HL-60 (cell line): ENCODE measurements at regions not wholly inside any gene's neighbourhood (a gene's known extent, or its start where the extent isn't known, plus 50 kb on each side); places are given as distances from the start of the nearest gene placed in this dataset.

ENCODE experiments used
- DNase-seq, 2 experiments: peaks; one replicate each; pipeline ENCODE4 v3.0.0-alpha.2; 2010 to 2020; ENCODE audit warnings: low read depth in 1 of 2, low spot score in 1 of 2
- H3K27ac ChIP-seq: fragments of 250-450 bp; sonication (Bioruptor Pico); replicated peaks from 2 replicates; pipeline ENCODE4 v1.5.1; 2020; ENCODE audit warnings: mild to moderate bottlenecking, moderate library complexity
- H3K27me3 ChIP-seq: fragments of 250-450 bp; sonication (Bioruptor Pico); 2 replicates; pipeline ENCODE4 v1.5.1; 2021; ENCODE audit warnings: mild to moderate bottlenecking, moderate library complexity; ENCODE audit not compliant: insufficient read depth, poor library complexity, severe bottlenecking
- H3K4me3 ChIP-seq: replicated peaks from 2 replicates; pipeline ENCODE4 v1.5.1; 2011; ENCODE audit warnings: mild to moderate bottlenecking, control low read depth, low read length; ENCODE audit not compliant: insufficient read depth
- GABPA ChIP-seq: IDR thresholded peaks from 2 replicates; pipeline ENCODE4 v1.6.1; 2012; ENCODE audit warnings: low read depth
- POLR2AphosphoS5 ChIP-seq: IDR thresholded peaks from 2 replicates; pipeline ENCODE4 v1.6.1; 2012; ENCODE audit warnings: low read depth
- SPI1 ChIP-seq: IDR thresholded peaks from 2 replicates; pipeline ENCODE4 v1.6.1; 2012; ENCODE audit warnings: low read depth, mild to moderate bottlenecking, borderline replicate concordance
- TF ChIP-seq, protein P1 (sequence below): IDR thresholded peaks from one replicate; pipeline ENCODE4 v1.5.1; 2011; ENCODE audit warnings: low read length, control low read depth, inconsistent platforms; ENCODE audit not compliant: insufficient read depth
- TF ChIP-seq, protein P2 (sequence below): IDR thresholded peaks from 2 replicates; pipeline ENCODE4 v1.6.1; 2012; ENCODE audit warnings: low read depth; ENCODE audit not compliant: insufficient replicate concordance

DNA sequence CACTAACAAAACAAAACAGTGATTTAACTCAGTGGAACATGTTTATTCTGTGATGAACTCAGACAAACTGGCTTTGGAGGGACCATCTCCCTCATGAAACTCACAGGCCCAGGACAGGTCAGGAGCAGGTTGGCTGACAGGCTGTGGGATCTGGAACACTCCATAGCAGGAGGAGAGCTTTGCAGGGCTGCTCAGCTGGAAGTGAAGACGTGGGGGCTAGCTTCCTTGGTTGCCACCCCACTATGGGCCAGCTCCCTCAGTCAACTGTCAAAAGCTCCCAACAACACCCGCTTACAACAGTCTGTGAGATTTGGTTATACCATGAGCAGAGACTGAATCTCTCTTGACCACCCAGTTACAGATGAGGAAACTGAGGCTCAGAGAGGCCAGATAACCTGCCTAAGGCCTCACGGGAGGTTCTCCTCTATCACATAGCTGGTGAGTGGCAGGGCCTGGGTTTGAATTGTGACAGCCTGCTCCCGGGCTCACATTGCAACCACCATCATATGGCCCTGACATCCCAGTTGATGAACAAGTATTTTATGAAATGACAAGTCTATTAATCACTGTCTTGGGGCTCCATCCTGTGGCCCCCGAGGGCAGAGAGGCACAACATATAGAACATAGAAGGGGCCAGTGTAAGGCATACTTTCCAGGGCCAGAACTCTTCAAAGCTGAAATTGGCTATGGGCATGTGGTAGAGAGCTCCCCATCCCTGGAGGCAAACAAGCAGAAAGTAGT lies 473.4 kb downstream of the MN1 start:
- DNase-seq = no peak
- TF ChIP-seq POLR2AphosphoS5 (no peak), SPI1 (no peak)
- H3K27me3 ChIP-seq = no peaks in the 10 kb centered on the region
- H3K27ac ChIP-seq = no peak overlapping the region
- H3K4me3 ChIP-seq = no peak overlapping the region

DNA sequence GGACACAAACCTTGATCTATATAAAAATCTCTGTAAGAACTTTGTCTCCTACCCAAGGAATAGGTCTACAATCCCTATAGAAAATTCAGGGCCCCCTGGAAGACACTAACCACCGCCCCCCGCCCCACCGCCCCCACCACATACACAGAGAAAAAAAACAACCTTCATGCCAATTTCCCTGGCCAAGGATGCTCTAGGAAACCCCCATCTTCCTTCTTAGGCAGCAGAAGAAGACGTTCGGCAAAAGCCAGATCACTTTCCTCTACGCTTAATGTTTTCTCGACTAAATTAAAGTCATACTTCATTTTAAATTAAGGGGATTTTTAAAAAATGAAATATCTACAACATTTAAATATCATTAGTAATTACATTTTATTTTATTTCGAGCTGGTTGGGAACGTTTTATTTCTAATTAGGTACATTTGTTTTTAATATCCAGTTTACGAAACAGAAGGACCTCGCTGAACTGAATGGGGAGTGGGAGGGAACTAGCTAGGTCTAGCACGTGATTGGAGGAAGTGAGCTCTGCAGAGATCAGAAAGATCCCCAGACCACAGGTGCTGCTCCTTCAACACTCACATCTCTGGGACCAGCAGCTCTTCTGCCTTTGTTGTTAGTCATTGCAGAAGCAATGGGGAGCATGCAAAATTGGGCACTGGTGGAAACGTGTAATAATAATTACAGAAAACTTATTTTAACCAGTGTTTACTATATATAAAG lies 472.3 kb downstream of the MN1 start:
- H3K4me3 ChIP-seq = no peak overlapping the region
- no peak overlapping the region for H3K27ac ChIP-seq
- H3K27me3 ChIP-seq = no peaks in the 10 kb centered on the region
- DNase-seq = no peak
- TF ChIP-seq, protein P1, sequence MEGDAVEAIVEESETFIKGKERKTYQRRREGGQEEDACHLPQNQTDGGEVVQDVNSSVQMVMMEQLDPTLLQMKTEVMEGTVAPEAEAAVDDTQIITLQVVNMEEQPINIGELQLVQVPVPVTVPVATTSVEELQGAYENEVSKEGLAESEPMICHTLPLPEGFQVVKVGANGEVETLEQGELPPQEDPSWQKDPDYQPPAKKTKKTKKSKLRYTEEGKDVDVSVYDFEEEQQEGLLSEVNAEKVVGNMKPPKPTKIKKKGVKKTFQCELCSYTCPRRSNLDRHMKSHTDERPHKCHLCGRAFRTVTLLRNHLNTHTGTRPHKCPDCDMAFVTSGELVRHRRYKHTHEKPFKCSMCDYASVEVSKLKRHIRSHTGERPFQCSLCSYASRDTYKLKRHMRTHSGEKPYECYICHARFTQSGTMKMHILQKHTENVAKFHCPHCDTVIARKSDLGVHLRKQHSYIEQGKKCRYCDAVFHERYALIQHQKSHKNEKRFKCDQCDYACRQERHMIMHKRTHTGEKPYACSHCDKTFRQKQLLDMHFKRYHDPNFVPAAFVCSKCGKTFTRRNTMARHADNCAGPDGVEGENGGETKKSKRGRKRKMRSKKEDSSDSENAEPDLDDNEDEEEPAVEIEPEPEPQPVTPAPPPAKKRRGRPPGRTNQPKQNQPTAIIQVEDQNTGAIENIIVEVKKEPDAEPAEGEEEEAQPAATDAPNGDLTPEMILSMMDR = no peak
- TF ChIP-seq SPI1 = no peak
- TF ChIP-seq, protein P2, sequence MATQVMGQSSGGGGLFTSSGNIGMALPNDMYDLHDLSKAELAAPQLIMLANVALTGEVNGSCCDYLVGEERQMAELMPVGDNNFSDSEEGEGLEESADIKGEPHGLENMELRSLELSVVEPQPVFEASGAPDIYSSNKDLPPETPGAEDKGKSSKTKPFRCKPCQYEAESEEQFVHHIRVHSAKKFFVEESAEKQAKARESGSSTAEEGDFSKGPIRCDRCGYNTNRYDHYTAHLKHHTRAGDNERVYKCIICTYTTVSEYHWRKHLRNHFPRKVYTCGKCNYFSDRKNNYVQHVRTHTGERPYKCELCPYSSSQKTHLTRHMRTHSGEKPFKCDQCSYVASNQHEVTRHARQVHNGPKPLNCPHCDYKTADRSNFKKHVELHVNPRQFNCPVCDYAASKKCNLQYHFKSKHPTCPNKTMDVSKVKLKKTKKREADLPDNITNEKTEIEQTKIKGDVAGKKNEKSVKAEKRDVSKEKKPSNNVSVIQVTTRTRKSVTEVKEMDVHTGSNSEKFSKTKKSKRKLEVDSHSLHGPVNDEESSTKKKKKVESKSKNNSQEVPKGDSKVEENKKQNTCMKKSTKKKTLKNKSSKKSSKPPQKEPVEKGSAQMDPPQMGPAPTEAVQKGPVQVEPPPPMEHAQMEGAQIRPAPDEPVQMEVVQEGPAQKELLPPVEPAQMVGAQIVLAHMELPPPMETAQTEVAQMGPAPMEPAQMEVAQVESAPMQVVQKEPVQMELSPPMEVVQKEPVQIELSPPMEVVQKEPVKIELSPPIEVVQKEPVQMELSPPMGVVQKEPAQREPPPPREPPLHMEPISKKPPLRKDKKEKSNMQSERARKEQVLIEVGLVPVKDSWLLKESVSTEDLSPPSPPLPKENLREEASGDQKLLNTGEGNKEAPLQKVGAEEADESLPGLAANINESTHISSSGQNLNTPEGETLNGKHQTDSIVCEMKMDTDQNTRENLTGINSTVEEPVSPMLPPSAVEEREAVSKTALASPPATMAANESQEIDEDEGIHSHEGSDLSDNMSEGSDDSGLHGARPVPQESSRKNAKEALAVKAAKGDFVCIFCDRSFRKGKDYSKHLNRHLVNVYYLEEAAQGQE = no peak
- TF ChIP-seq GABPA = no peak

DNA sequence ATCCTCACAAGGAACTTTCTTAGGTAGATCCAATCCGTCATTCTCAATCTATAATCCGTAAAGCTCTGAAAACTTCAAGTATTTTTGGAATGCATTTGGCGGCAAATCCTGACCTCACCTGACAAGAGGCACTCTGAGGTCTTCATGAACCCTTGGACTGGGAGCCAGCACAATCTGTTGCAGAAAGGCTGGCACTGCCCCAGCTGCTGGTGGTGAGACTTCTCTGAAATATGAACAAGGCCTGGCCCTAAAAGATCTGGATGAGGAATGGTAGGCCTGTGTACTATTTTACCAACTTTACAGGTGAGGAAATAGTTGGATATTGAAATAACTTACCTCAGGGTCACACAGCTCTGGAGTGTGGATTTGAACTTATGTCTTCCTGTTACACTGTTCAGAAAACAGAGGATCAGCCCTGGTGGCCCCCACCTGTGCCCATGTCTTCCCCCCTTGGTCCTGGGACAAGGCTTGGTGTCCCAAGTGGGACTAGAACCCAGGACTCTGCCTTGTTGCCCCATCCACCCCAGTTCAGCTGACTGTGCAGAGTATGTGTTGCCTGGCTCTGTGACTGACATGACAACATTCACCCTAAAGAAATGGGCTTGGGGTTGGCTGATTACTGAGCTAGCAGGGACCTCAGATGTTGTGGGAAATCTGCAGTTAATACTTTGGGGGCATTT lies 471.4 kb downstream of the MN1 start:
- no peaks in the 10 kb centered on the region for H3K27me3 ChIP-seq
- H3K4me3 ChIP-seq = no peak overlapping the region
- no peak for TF ChIP-seq SPI1
- no peak for TF ChIP-seq POLR2AphosphoS5
- TF ChIP-seq, protein P2 = no peak
- no peak for TF ChIP-seq GABPA
- TF ChIP-seq, protein P1 = no peak
- DNase-seq = no peak
- no peak overlapping the region for H3K27ac ChIP-seq
